ENCODE measurements at regions not wholly inside any gene's neighbourhood (a gene's known extent, or its start where the extent isn't known, plus 50 kb on each side); places are given as distances from the start of the nearest gene placed in this dataset.

GRCh38 chr6:144602523-144603180 lies 317.5 kb downstream of the UTRN start:
- Histone ChIP-seq H3K9me3 (peaks cover 0 to 15% of the 10 kb centered on the region in 2 donors), H3K27ac (no peak overlapping the region), H3K36me3 (peaks cover 0 to 3% of the 10 kb centered on the region in 2 donors), H3K27me3 (no peaks in the 10 kb centered on the region), H3K4me3 (no peak overlapping the region), H3K4me1 (no peaks in the 10 kb centered on the region)
- TF ChIP-seq CTCF (IDR thresholded peaks at IDR 0.05) = no peak
- DNase-seq (ENCODE audit: low spot score in 2 of 2) = no peak
- intact Hi-C loops (cut with DNase I) = no loop called here

GRCh38 chr6:144606083-144606482 lies 320.9 kb downstream of the UTRN start:
- H3K36me3 ChIP-seq = no peaks in the 10 kb centered on the region
- TF ChIP-seq CTCF (IDR thresholded peaks at IDR 0.05) = no peak
- H3K27me3 ChIP-seq = no peaks in the 10 kb centered on the region
- H3K9me3 ChIP-seq = peaks cover 0 to 2% of the 10 kb centered on the region in 2 donors
- H3K4me3 ChIP-seq = no peak overlapping the region
- DNase-seq (ENCODE audit: low spot score in 2 of 2) = no peak
- intact Hi-C loops (cut with DNase I) = no loop called here
- H3K4me1 ChIP-seq = no peaks in the 10 kb centered on the region
- H3K27ac ChIP-seq = no peak overlapping the region

GRCh38 chr6:144607998-144608735 lies 323.0 kb downstream of the UTRN start:
- no peaks in the 10 kb centered on the region for H3K9me3 ChIP-seq
- no peak for DNase-seq (ENCODE audit: low spot score in 2 of 2)
- H3K27ac ChIP-seq = no peak overlapping the region
- H3K36me3 ChIP-seq = no peaks in the 10 kb centered on the region
- intact Hi-C loops (cut with DNase I) = no loop called here
- H3K4me3 ChIP-seq = no peak overlapping the region
- no peak for TF ChIP-seq CTCF (IDR thresholded peaks at IDR 0.05)
- no peaks in the 10 kb centered on the region for H3K4me1 ChIP-seq
- no peaks in the 10 kb centered on the region for H3K27me3 ChIP-seq

- Histone ChIP-seq H3K27ac (no peak overlapping the region), H3K4me3 (no peak overlapping the region), H3K27me3 (no peaks in the 10 kb centered on the region), H3K9me3 (no peaks in the 10 kb centered on the region), H3K36me3 (no peaks in the 10 kb centered on the region), H3K4me1 (peaks cover 0 to 4% of the 10 kb centered on the region in 2 donors)
- TF ChIP-seq CTCF (IDR thresholded peaks at IDR 0.05) = no peak
- intact Hi-C loops (cut with DNase I) = no loop called here
- DNase-seq (ENCODE audit: low spot score in 2 of 2) = no peak
These were observed 327.7 kb downstream of the UTRN start for GRCh38 chr6:144612811-144613210.

GRCh38 chr6:144613859-144614258 lies 328.7 kb downstream of the UTRN start:
- Histone ChIP-seq H3K36me3 (no peaks in the 10 kb centered on the region), H3K4me3 (no peak overlapping the region), H3K27ac (no peak overlapping the region), H3K9me3 (no peaks in the 10 kb centered on the region), H3K27me3 (no peaks in the 10 kb centered on the region), H3K4me1 (peaks cover 0 to 4% of the 10 kb centered on the region in 2 donors)
- no peak for DNase-seq (ENCODE audit: low spot score in 2 of 2)
- intact Hi-C loops (cut with DNase I) = no loop called here
- TF ChIP-seq CTCF (IDR thresholded peaks at IDR 0.05) = no peak

All from ascending aorta (tissue), 2 donors.